IMR-90 (cell line): ENCODE measurements at regions not wholly inside any gene's neighbourhood (a gene's known extent, or its start where the extent isn't known, plus 50 kb on each side); places are given as distances from the start of the nearest gene placed in this dataset.

Experiments
- ATAC-seq: fragments of 200-7000 bp; cut with Tn5 transposase; 2 replicates; pipeline ENCODE4 v1.9.1; 2020; ENCODE audit warnings: low read depth, mild to moderate bottlenecking, moderate library complexity
- BruUV-seq: library from RNA; stranded (reverse); fragments of 400-500 nt; replicated peaks from 2 replicates; lab custom pipeline; 2021; lab: Mats Ljungman, UMichigan
- CTCF ChIA-PET: fragments of 300-600 bp; formaldehyde crosslinking; extraction: SDS; loops from one replicate; lab custom pipeline; 2021; ENCODE audit warnings: antibody characterized with exemption; lab: Yijun Ruan, JAX
- POLR2A ChIA-PET: fragments of 300-600 bp; sonication (Branson Sonifier 250); formaldehyde crosslinking; loops from one replicate; lab custom pipeline; 2022; ENCODE audit warnings: antibody characterized with exemption; ENCODE audit not compliant: unreplicated experiment; lab: Charles Lee
- DNase-seq: peaks from one replicate; pipeline ENCODE4 v3.0.0; 2013
- H2AFZ ChIP-seq: replicated peaks from 2 replicates; pipeline ENCODE3; 2013; ENCODE audit warnings: low read length, mild to moderate bottlenecking; ENCODE audit not compliant: poor library complexity
- H2AK5ac ChIP-seq: 2 replicates; pipeline ENCODE4 v1.6.1; 2013; ENCODE audit warnings: low read depth, low read length, inconsistent platforms
- H2AK9ac ChIP-seq: replicated peaks from 2 replicates; pipeline ENCODE3; 2013; ENCODE audit warnings: mild to moderate bottlenecking, low read depth, low read length, moderate library complexity; ENCODE audit not compliant: poor library complexity
- H2BK120ac ChIP-seq: 2 replicates; pipeline ENCODE4 v1.6.1; 2013; ENCODE audit warnings: low read depth, low read length, inconsistent platforms
- H2BK15ac ChIP-seq: 3 replicates; pipeline ENCODE4 v1.6.1; 2013; ENCODE audit warnings: low read depth, low read length, inconsistent platforms
- H2BK20ac ChIP-seq: 2 replicates; pipeline ENCODE4 v1.6.1; 2013; ENCODE audit warnings: low read depth, mild to moderate bottlenecking, inconsistent platforms, low read length, moderate library complexity
- H2BK5ac ChIP-seq: 2 replicates; pipeline ENCODE4 v1.6.1; 2013; ENCODE audit warnings: mild to moderate bottlenecking, low read depth, low read length, inconsistent platforms; ENCODE audit not compliant: poor library complexity, severe bottlenecking
- H3K14ac ChIP-seq: replicated peaks from 2 replicates; pipeline ENCODE4 v1.6.1; 2013; ENCODE audit warnings: low read depth, low read length, inconsistent platforms
- H3K18ac ChIP-seq: 2 replicates; pipeline ENCODE4 v1.6.1; 2013; ENCODE audit warnings: low read depth, low read length, control low read depth
- H3K23ac ChIP-seq: 2 replicates; pipeline ENCODE4 v1.6.1; 2013; ENCODE audit warnings: low read depth, low read length, inconsistent platforms
- H3K27ac ChIP-seq: 2 replicates; pipeline ENCODE4 v1.5.1; 2013; ENCODE audit warnings: mild to moderate bottlenecking, control low read depth, low read length; ENCODE audit not compliant: insufficient read depth
- H3K27me3 ChIP-seq: 2 replicates; pipeline ENCODE4 v1.6.1; 2013; ENCODE audit warnings: low read length; ENCODE audit not compliant: control insufficient read depth, insufficient read depth
- H3K36me3 ChIP-seq: 2 replicates; pipeline ENCODE4 v1.6.1; 2013; ENCODE audit warnings: low read length, mixed read lengths; ENCODE audit not compliant: control insufficient read depth, insufficient read depth
- H3K4ac ChIP-seq: 2 replicates; pipeline ENCODE4 v1.6.1; 2013; ENCODE audit warnings: low read depth, low read length, inconsistent platforms
- H3K4me1 ChIP-seq: 2 replicates; pipeline ENCODE4 v1.6.1; 2013; ENCODE audit warnings: low read length, mixed read lengths; ENCODE audit not compliant: control insufficient read depth, insufficient read depth
- H3K4me2 ChIP-seq: 2 replicates; pipeline ENCODE4 v1.6.1; 2013; ENCODE audit warnings: low read depth, mild to moderate bottlenecking, control low read depth, low read length, moderate library complexity
- H3K4me3 ChIP-seq: 2 replicates; pipeline ENCODE4 v1.5.1; 2013; ENCODE audit warnings: low read depth, mild to moderate bottlenecking, control low read depth, low read length, moderate library complexity; ENCODE audit not compliant: insufficient read depth
- H3K56ac ChIP-seq: 2 replicates; pipeline ENCODE4 v1.6.1; 2013; ENCODE audit warnings: low read length, inconsistent platforms; ENCODE audit not compliant: insufficient read depth; ENCODE audit errors: extremely low read depth
- H3K79me1 ChIP-seq, 2 experiments: 2 replicates each; pipeline ENCODE4 v1.6.1; 2013; ENCODE audit warnings: low read length in 2 of 2, inconsistent platforms in 1 of 2, low read depth in 1 of 2
- H3K9ac ChIP-seq: 2 replicates; pipeline ENCODE4 v1.6.1; 2013; ENCODE audit warnings: low read depth, low read length, control low read depth
- H3K9me1 ChIP-seq: 2 replicates; pipeline ENCODE4 v1.6.1; 2013; ENCODE audit warnings: low read length, inconsistent platforms; ENCODE audit not compliant: insufficient read depth
- H3K9me3 ChIP-seq: 2 replicates; pipeline ENCODE4 v1.6.1; 2013; ENCODE audit warnings: low read length; ENCODE audit not compliant: control insufficient read depth, insufficient read depth
- H4K20me1 ChIP-seq: 2 replicates; pipeline ENCODE4 v1.6.1; 2013; ENCODE audit warnings: low read length, inconsistent platforms; ENCODE audit not compliant: insufficient read depth
- H4K5ac ChIP-seq: 2 replicates; pipeline ENCODE4 v1.6.1; 2013; ENCODE audit warnings: mild to moderate bottlenecking, low read depth, low read length, control low read depth
- H4K8ac ChIP-seq, 2 experiments: 2 replicates each; pipeline ENCODE4 v1.6.1; 2013; ENCODE audit warnings: low read depth in 2 of 2, low read length in 2 of 2, control low read depth in 1 of 2, inconsistent platforms in 1 of 2
- H4K91ac ChIP-seq: 2 replicates; pipeline ENCODE4 v1.6.1; 2013; ENCODE audit warnings: low read depth, low read length, inconsistent platforms; ENCODE audit not compliant: insufficient read depth
- BHLHE40 ChIP-seq: fragments of 150-350 bp; IDR thresholded peaks from 2 replicates; pipeline ENCODE4 v1.6.1; 2016; ENCODE audit warnings: mild to moderate bottlenecking, low read depth, low read length
- CEBPB ChIP-seq: IDR thresholded peaks from 2 replicates; pipeline ENCODE4 v1.6.1; 2012; ENCODE audit warnings: low read depth, low read length, improper control_type of control experiment
- CHD1 ChIP-seq: IDR thresholded peaks from 2 replicates; pipeline ENCODE4 v1.6.1; 2012; ENCODE audit warnings: low read depth, low read length, improper control_type of control experiment
- MAZ ChIP-seq: IDR thresholded peaks from 2 replicates; pipeline ENCODE4 v1.6.1; 2012; ENCODE audit warnings: low read depth, mild to moderate bottlenecking, low read length, improper control_type of control experiment, moderate library complexity, borderline replicate concordance
- MXI1 ChIP-seq: IDR thresholded peaks from 2 replicates; pipeline ENCODE4 v1.6.1; 2012; ENCODE audit warnings: low read depth, mild to moderate bottlenecking, low read length, moderate library complexity, borderline replicate concordance
- NFE2L2 ChIP-seq: fragments of 150-350 bp; IDR thresholded peaks from 2 replicates; pipeline ENCODE4 v1.6.1; 2016; ENCODE audit warnings: low read depth, mild to moderate bottlenecking, low read length
- POLR2A ChIP-seq: IDR thresholded peaks from 2 replicates; pipeline ENCODE4 v1.6.1; 2012; ENCODE audit warnings: mild to moderate bottlenecking, low read depth, low read length
- RAD21 ChIP-seq: IDR thresholded peaks from 2 replicates; pipeline ENCODE4 v1.6.1; 2012; ENCODE audit warnings: low read length, improper control_type of control experiment
- SMC3 ChIP-seq: fragments of 150-350 bp; IDR thresholded peaks from 2 replicates; pipeline ENCODE4 v1.6.1; 2016; ENCODE audit warnings: low read depth, mild to moderate bottlenecking, antibody characterized with exemption, low read length, moderate library complexity
- WGBS, 2 experiments: methylation state at CpG; one replicate each; pipeline versions ENCODE4 v1.1.5 to v1.1.7; 2013; ENCODE audit warnings: missing lambda C conversion rate in 2 of 2; ENCODE audit not compliant: insufficient read length in 1 of 2; ENCODE audit errors: extremely low coverage in 2 of 2; 5-methylcytosine and 5-hydroxymethylcytosine counted together
- dilution Hi-C: fragments of 300-500 bp; cut with HindIII; formaldehyde crosslinking; loops from one replicate; pipeline ENCODE4 v1.14.3; 2018; ENCODE audit warnings: low sequenced_read_pairs; ENCODE audit not compliant: unreplicated experiment
- in situ Hi-C: fragments of 300-500 bp; cut with MboI; formaldehyde crosslinking; loops from 3 replicates; pipeline ENCODE4 v1.14.3; 2019; ENCODE audit warnings: low sequenced_read_pairs, inconsistent platforms, mixed read lengths
- intact Hi-C: fragments of 100-400 bp; cut with micrococcal nuclease; formaldehyde crosslinking; loops from 2 replicates; pipeline ENCODE4 v1.10.0; 2022
- TF ChIP-seq, protein P1 (sequence below): fragments of 150-350 bp; IDR thresholded peaks from 2 replicates; pipeline ENCODE4 v1.6.1; 2016; ENCODE audit warnings: low read depth, mild to moderate bottlenecking, low read length, moderate library complexity, borderline replicate concordance

DNA sequence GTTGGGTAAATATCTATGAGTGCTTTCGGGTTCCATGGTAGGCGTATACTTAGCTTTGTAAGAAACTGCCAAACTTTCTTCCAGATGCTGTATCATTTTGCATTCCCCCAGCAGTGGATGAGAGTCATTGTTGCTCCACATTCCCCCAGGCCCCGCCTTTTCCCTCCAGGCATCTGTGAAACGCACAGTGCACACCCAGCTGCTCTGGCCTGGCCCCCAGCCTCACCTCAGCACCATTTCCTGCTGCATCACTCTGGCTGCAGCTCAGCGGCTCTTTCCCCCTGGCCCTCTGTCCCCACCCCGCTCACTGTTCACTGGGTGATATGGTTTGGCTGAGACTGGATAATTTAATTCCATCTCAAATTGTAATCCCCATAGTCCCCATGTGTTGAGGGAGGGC is 76.6 kb upstream of the SPTLC1 start:
- H3K18ac ChIP-seq: no peak overlapping the region
- peak; percentile 59 for DNase-seq
- TF ChIP-seq BHLHE40 (no peak), MXI1 (no peak), CEBPB (no peak), RAD21 (no peak), CHD1 (no peak), NFE2L2 (no peak), MAZ (no peak), POLR2A (no peak), SMC3 (no peak)
- TF ChIP-seq, protein P1, sequence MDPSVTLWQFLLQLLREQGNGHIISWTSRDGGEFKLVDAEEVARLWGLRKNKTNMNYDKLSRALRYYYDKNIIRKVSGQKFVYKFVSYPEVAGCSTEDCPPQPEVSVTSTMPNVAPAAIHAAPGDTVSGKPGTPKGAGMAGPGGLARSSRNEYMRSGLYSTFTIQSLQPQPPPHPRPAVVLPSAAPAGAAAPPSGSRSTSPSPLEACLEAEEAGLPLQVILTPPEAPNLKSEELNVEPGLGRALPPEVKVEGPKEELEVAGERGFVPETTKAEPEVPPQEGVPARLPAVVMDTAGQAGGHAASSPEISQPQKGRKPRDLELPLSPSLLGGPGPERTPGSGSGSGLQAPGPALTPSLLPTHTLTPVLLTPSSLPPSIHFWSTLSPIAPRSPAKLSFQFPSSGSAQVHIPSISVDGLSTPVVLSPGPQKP: no peak
- H2AFZ ChIP-seq: no peak overlapping the region
- no peaks in the 10 kb centered on the region for H3K9me3 ChIP-seq
- ChIA-PET CTCF (no interaction called here), POLR2A (no interaction called here)
- intact Hi-C loops: no loop called here
- H3K4me1 ChIP-seq: peaks cover 18% of the 10 kb centered on the region
- no peak overlapping the region; the same call in 1 of the 2 replicates for H4K91ac ChIP-seq
- H2BK5ac ChIP-seq: no peak overlapping the region
- no peak overlapping the region for H2AK9ac ChIP-seq
- no peak overlapping the region for H2AK5ac ChIP-seq
- H3K23ac ChIP-seq: no peak overlapping the region
- peaks cover 5% of the 10 kb centered on the region; the same call in 1 of the 2 replicates for H3K9me1 ChIP-seq
- H3K9ac ChIP-seq: no peak overlapping the region
- no peak overlapping the region for H3K4me2 ChIP-seq
- no peak overlapping the region; the same call in 1 of the 2 replicates for H3K4ac ChIP-seq
- 0 out of 4 replicates have a peak overlapping the region, but pooled peaks of 1 of the 2 experiments have one; percentile 30 for H4K8ac ChIP-seq
- H2BK120ac ChIP-seq: peak overlapping the region; percentile 34
- H2BK20ac ChIP-seq: peak overlapping the region; percentile 44; the same call in 1 of the 2 replicates
- dilution Hi-C loops: no loop called here
- peak overlapping the region; percentile 8; the same call in 1 of the 2 replicates for H4K5ac ChIP-seq
- no peaks in the 10 kb centered on the region for H4K20me1 ChIP-seq
- H3K56ac ChIP-seq: no peak overlapping the region
- no peaks in the 10 kb centered on the region for H3K27me3 ChIP-seq
- no peaks in the 10 kb centered on the region for H3K79me1 ChIP-seq
- no CpG with 5 or more reads among the region's 6 CpGs for WGBS, 2 experiments
- ATAC-seq: peak; percentile 65
- H3K14ac ChIP-seq: no peak overlapping the region
- H3K4me3 ChIP-seq: no peak overlapping the region
- H3K36me3 ChIP-seq: no peaks in the 10 kb centered on the region
- in situ Hi-C loops: no loop called here
- H2BK15ac ChIP-seq: no peak overlapping the region
- BruUV-seq: no TSS peak
- no peak overlapping the region for H3K27ac ChIP-seq
